HG02763 (cell line): ENCODE measurements at regions not wholly inside any gene's neighbourhood (a gene's known extent, or its start where the extent isn't known, plus 50 kb on each side); places are given as distances from the start of the nearest gene placed in this dataset.
"Not testable (repeated sequence)": the region's sequence is repeated elsewhere in the genome, so short reads cannot be mapped to it uniquely, and the experiment has no call there.

ENCODE experiments used
- ATAC-seq: cut with Tn5 transposase; IDR thresholded peaks from one replicate; pipeline ENCODE4 v1.9.1; 2021; ENCODE audit warnings: mild to moderate bottlenecking, moderate library complexity; ENCODE audit not compliant: unreplicated experiment

- ATAC-seq: no peak
Observed at GRCh38 chr18:34942276-34942675, 98.9 kb upstream of the MAPRE2 start.

- no peak for ATAC-seq
Observed at GRCh38 chr18:34942975-34943374, 98.2 kb upstream of the MAPRE2 start.

GRCh38 chr18:34943587-34943986, 97.6 kb upstream of the MAPRE2 start:
- ATAC-seq: no peak

GRCh38 chr18:34947711-34948125, 93.5 kb upstream of the MAPRE2 start:
- ATAC-seq: no peak

- ATAC-seq: no peak
Observed at GRCh38 chr18:34951625-34952379, 89.4 kb upstream of the MAPRE2 start.

GRCh38 chr18:34953212-34953611, 88.0 kb upstream of the MAPRE2 start:
- no peak for ATAC-seq

- ATAC-seq: not testable (repeated sequence)
Observed at GRCh38 chr18:34955494-34955893, 85.7 kb upstream of the MAPRE2 start.

GRCh38 chr18:34956663-34957062, 84.5 kb upstream of the MAPRE2 start:
- ATAC-seq: no peak

GRCh38 chr18:34957119-34957863, 83.9 kb upstream of the MAPRE2 start:
- no peak for ATAC-seq

GRCh38 chr18:34957864-34958259, 83.4 kb upstream of the MAPRE2 start:
- no peak for ATAC-seq

- no peak for ATAC-seq
Observed at GRCh38 chr18:34959211-34959829, 81.9 kb upstream of the MAPRE2 start.

GRCh38 chr18:34959989-34960388, 81.2 kb upstream of the MAPRE2 start:
- no peak for ATAC-seq

GRCh38 chr18:34965108-34965507, 76.1 kb upstream of the MAPRE2 start:
- ATAC-seq: no peak

GRCh38 chr18:34965566-34965965, 75.6 kb upstream of the MAPRE2 start:
- ATAC-seq: no peak

GRCh38 chr18:34970106-34970505, 71.1 kb upstream of the MAPRE2 start:
- ATAC-seq: no peak

- no peak for ATAC-seq
Observed at GRCh38 chr18:34971313-34971712, 69.9 kb upstream of the MAPRE2 start.

GRCh38 chr18:34972765-34973414, 68.3 kb upstream of the MAPRE2 start:
- no peak for ATAC-seq

- no peak for ATAC-seq
Observed at GRCh38 chr18:34976123-34976522, 65.1 kb upstream of the MAPRE2 start.

GRCh38 chr18:34976534-34976898, 64.7 kb upstream of the MAPRE2 start:
- ATAC-seq: peak; percentile 5

GRCh38 chr18:34976899-34977837, 64.0 kb upstream of the MAPRE2 start:
- ATAC-seq: peak; percentile 77
